Spleen (tissue), 7 donors: ENCODE measurements at regions not wholly inside any gene's neighbourhood (a gene's known extent, or its start where the extent isn't known, plus 50 kb on each side); places are given as distances from the start of the nearest gene placed in this dataset.

ENCODE experiments used
- POLR2AphosphoS5 ChIP-seq, 3 donors: sonication (generic); formaldehyde crosslinking; IDR thresholded peaks; one replicate each; pipeline ENCODE4 v1.5.1; 2017; ENCODE audit warnings: antibody characterized with exemption in 3 of 3
- TF ChIP-seq, protein P1 (sequence below), 11 experiments: fragments of 200-600 bp in 7 of 11; fragments of 450-650 bp in 4 of 11; sonication (generic) in 4 of 11; IDR thresholded peaks in 8 of 11; conservative IDR thresholded peaks in 3 of 11; 1 replicate in 7 of 11; 2 replicates in 4 of 11; pipeline versions ENCODE4 v1.4.0 to v1.8.0; 2016 to 2021; ENCODE audit warnings: antibody characterized with exemption in 11 of 11, inconsistent platforms in 4 of 11, mild to moderate bottlenecking in 1 of 11
- donor health status: DM: no; HTN: no; CAD: no; lungs with moderate emphysema.
- donor health status: DM: no; HTN: no; CAD: no.
- donor health status: DM: no; HTN: no; CAD: no.

DNA sequence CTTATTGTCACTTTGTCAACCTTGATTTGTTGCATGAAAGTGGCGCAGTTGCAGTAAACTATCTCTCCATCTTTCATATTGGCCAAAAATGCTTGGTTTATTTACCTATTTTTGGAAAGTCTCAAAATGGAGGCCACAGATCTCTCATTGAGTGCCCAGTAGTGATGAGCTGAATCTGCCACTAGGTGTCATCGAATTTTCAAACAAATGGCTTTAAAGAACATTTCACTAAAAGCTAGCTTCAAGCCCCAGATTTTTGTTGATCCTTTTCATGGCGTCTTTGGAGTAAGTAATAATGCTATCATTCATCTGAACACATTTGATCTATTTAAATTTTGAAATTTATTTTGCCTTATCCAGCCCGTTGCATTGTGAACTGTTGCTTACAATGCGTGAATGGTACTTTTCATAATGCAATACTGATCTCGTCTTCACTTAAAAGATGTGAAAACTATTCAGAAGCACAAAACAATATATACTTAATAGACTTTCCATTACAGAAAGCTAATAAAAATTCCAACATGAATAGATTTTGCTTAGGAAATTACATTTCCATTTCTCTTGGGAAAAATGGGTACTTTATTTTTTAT lies 236.2 kb downstream of the DNAJB9 start:
- TF ChIP-seq, protein P1, sequence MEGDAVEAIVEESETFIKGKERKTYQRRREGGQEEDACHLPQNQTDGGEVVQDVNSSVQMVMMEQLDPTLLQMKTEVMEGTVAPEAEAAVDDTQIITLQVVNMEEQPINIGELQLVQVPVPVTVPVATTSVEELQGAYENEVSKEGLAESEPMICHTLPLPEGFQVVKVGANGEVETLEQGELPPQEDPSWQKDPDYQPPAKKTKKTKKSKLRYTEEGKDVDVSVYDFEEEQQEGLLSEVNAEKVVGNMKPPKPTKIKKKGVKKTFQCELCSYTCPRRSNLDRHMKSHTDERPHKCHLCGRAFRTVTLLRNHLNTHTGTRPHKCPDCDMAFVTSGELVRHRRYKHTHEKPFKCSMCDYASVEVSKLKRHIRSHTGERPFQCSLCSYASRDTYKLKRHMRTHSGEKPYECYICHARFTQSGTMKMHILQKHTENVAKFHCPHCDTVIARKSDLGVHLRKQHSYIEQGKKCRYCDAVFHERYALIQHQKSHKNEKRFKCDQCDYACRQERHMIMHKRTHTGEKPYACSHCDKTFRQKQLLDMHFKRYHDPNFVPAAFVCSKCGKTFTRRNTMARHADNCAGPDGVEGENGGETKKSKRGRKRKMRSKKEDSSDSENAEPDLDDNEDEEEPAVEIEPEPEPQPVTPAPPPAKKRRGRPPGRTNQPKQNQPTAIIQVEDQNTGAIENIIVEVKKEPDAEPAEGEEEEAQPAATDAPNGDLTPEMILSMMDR (IDR thresholded peaks at IDR 0.05 in 8 of 11, conservative IDR thresholded peaks at IDR 0.05 in 3 of 11) = no peak
- no peak for TF ChIP-seq POLR2AphosphoS5 (IDR thresholded peaks at IDR 0.05)
